ENCODE measurements at regions not wholly inside any gene's neighbourhood (a gene's known extent, or its start where the extent isn't known, plus 50 kb on each side); places are given as distances from the start of the nearest gene placed in this dataset.

GRCh38 chr2:16318051-16318450 lies 347.6 kb downstream of the CYRIA start:
- H3K36me3 ChIP-seq (ENCODE audit: low read depth) = no peaks in the 10 kb centered on the region
- no peaks in the 10 kb centered on the region for H3K4me1 ChIP-seq (ENCODE audit: insufficient read depth, poor library complexity, severe bottlenecking)
- H3K9me3 ChIP-seq (ENCODE audit: severe bottlenecking) = no peaks in the 10 kb centered on the region
- DNase-seq (ENCODE audit: low spot score) = no peak
- H3K27me3 ChIP-seq (ENCODE audit: insufficient read depth, poor library complexity, severe bottlenecking) = no peaks in the 10 kb centered on the region
- TF ChIP-seq, protein P1, sequence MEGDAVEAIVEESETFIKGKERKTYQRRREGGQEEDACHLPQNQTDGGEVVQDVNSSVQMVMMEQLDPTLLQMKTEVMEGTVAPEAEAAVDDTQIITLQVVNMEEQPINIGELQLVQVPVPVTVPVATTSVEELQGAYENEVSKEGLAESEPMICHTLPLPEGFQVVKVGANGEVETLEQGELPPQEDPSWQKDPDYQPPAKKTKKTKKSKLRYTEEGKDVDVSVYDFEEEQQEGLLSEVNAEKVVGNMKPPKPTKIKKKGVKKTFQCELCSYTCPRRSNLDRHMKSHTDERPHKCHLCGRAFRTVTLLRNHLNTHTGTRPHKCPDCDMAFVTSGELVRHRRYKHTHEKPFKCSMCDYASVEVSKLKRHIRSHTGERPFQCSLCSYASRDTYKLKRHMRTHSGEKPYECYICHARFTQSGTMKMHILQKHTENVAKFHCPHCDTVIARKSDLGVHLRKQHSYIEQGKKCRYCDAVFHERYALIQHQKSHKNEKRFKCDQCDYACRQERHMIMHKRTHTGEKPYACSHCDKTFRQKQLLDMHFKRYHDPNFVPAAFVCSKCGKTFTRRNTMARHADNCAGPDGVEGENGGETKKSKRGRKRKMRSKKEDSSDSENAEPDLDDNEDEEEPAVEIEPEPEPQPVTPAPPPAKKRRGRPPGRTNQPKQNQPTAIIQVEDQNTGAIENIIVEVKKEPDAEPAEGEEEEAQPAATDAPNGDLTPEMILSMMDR (IDR thresholded peaks at IDR 0.05; ENCODE audit: poor library complexity, severe bottlenecking) = no peak
- H3K27ac ChIP-seq (ENCODE audit: poor library complexity, severe bottlenecking) = no peak overlapping the region
- no peak overlapping the region for H3K4me3 ChIP-seq (ENCODE audit: severe bottlenecking)
- ATAC-seq (ENCODE audit: low read depth) = no peak

GRCh38 chr2:16317211-16317830 lies 348.3 kb downstream of the CYRIA start:
- TF ChIP-seq, protein P1 (IDR thresholded peaks at IDR 0.05; ENCODE audit: poor library complexity, severe bottlenecking) = no peak
- Histone ChIP-seq H3K4me3 (ENCODE audit: severe bottlenecking) (no peak overlapping the region), H3K9me3 (ENCODE audit: severe bottlenecking) (no peaks in the 10 kb centered on the region), H3K4me1 (ENCODE audit: insufficient read depth, poor library complexity, severe bottlenecking) (no peaks in the 10 kb centered on the region), H3K36me3 (ENCODE audit: low read depth) (no peaks in the 10 kb centered on the region), H3K27ac (ENCODE audit: poor library complexity, severe bottlenecking) (no peak overlapping the region), H3K27me3 (ENCODE audit: insufficient read depth, poor library complexity, severe bottlenecking) (no peaks in the 10 kb centered on the region)
- ATAC-seq (ENCODE audit: low read depth) = no peak
- DNase-seq (ENCODE audit: low spot score) = no peak

- Histone ChIP-seq H3K27me3 (ENCODE audit: insufficient read depth, poor library complexity, severe bottlenecking) (no peaks in the 10 kb centered on the region), H3K4me1 (ENCODE audit: insufficient read depth, poor library complexity, severe bottlenecking) (no peaks in the 10 kb centered on the region), H3K9me3 (ENCODE audit: severe bottlenecking) (no peaks in the 10 kb centered on the region), H3K27ac (ENCODE audit: poor library complexity, severe bottlenecking) (no peak overlapping the region), H3K4me3 (ENCODE audit: severe bottlenecking) (no peak overlapping the region), H3K36me3 (ENCODE audit: low read depth) (no peaks in the 10 kb centered on the region)
- TF ChIP-seq, protein P1 (IDR thresholded peaks at IDR 0.05; ENCODE audit: poor library complexity, severe bottlenecking) = no peak
- no peak for ATAC-seq (ENCODE audit: low read depth)
- no peak for DNase-seq (ENCODE audit: low spot score)
Measured at GRCh38 chr2:16316456-16317210, 349.0 kb downstream of the CYRIA start.

- TF ChIP-seq, protein P1 (IDR thresholded peaks at IDR 0.05; ENCODE audit: poor library complexity, severe bottlenecking) = no peak
- no peak for ATAC-seq (ENCODE audit: low read depth)
- H3K9me3 ChIP-seq (ENCODE audit: severe bottlenecking) = no peaks in the 10 kb centered on the region
Measured at GRCh38 chr2:16315908-16316307, 349.7 kb downstream of the CYRIA start.

GRCh38 chr2:16315458-16315835 lies 350.2 kb downstream of the CYRIA start:
- Histone ChIP-seq H3K4me1 (ENCODE audit: insufficient read depth, poor library complexity, severe bottlenecking) (no peaks in the 10 kb centered on the region), H3K4me3 (ENCODE audit: severe bottlenecking) (no peak overlapping the region), H3K36me3 (ENCODE audit: low read depth) (no peaks in the 10 kb centered on the region), H3K27ac (ENCODE audit: poor library complexity, severe bottlenecking) (no peak overlapping the region), H3K27me3 (ENCODE audit: insufficient read depth, poor library complexity, severe bottlenecking) (no peaks in the 10 kb centered on the region), H3K9me3 (ENCODE audit: severe bottlenecking) (no peaks in the 10 kb centered on the region)
- DNase-seq (ENCODE audit: low spot score) (no peak), ATAC-seq (ENCODE audit: low read depth) (no peak)
- TF ChIP-seq, protein P1 (IDR thresholded peaks at IDR 0.05; ENCODE audit: poor library complexity, severe bottlenecking) = no peak

More at GRCh38 chr2:16315908-16316307, 349.7 kb downstream of the CYRIA start:
- Histone ChIP-seq H3K4me1 (ENCODE audit: insufficient read depth, poor library complexity, severe bottlenecking) (no peaks in the 10 kb centered on the region), H3K27ac (ENCODE audit: poor library complexity, severe bottlenecking) (no peak overlapping the region), H3K36me3 (ENCODE audit: low read depth) (no peaks in the 10 kb centered on the region), H3K27me3 (ENCODE audit: insufficient read depth, poor library complexity, severe bottlenecking) (no peaks in the 10 kb centered on the region), H3K4me3 (ENCODE audit: severe bottlenecking) (no peak overlapping the region)
- DNase-seq (ENCODE audit: low spot score) = no peak

All from RWPE2 (cell line).